Skin epidermis (tissue), 12 donors: ENCODE measurements at regions not wholly inside any gene's neighbourhood (a gene's known extent, or its start where the extent isn't known, plus 50 kb on each side); places are given as distances from the start of the nearest gene placed in this dataset.

Experiments
- H3K27ac ChIP-seq, 21 experiments: fragments of 200-600 bp; sonication (generic) in 11 of 21; one replicate each; pipeline ENCODE4 v1.5.0; 2020; ENCODE audit warnings: mild to moderate bottlenecking in 3 of 21, inconsistent platforms in 2 of 21, moderate library complexity in 2 of 21
- H3K4me3 ChIP-seq, 7 experiments: fragments of 200-600 bp; sonication (generic) in 2 of 7; one replicate each; pipeline ENCODE4 v1.5.0; 2020; ENCODE audit warnings: inconsistent platforms in 2 of 7, mild to moderate bottlenecking in 2 of 7, moderate library complexity in 1 of 7

DNA sequence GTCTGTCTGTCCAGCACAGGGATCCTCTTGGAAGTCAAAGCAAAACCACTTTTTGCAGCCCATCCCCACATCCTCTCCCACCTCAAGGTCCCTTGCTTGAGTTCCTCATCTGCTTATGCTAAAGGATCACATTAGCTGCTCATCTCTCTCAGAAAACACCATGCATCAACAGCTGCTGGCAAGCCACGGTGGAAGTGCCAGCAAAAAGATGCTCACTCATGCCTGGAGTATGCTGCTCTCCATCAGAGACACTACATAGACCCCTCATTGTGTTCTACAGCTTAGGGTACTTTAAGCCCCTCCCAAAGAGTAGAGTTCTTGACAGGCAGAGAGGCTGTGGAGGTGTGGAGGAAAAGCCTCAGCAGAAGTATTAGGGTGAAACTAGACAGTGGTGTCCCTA lies 94.6 kb upstream of the COL8A1 start:
- H3K27ac ChIP-seq: no peak overlapping the region
- H3K4me3 ChIP-seq: no peak overlapping the region

DNA sequence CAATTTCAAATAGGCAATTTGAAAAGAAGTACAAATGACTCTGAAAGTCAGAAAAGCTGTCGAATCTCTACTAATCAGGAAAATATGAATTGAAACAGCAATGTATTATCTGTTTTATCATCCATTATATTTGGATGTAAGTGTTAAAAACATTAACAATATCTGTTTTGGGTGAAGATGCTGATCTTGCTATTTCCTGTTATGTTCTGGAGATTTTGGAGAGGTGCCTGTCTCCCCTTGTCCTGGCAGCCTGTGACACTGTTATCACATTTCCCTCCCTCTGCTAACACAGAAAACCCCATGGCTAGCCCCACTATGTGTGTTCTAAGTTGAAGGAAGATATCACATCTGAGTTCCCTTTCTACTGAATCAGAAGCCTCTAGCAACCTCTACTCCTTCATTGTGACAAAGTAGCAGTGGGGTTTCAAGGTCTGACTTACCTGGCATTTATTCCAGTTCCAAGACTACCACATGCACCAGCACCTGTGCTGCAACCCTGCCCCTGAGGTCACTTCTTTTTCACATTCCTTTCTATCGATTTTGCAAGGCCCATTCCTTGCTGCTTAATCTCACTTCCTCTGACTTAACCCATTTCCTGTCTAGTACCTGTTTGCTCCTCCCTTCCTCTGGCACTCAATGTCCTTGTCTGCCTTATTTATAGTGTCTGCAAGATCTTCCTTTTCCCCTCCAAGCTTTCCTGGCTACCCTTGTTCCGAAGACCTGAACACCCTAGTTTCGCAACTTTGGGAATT lies 95.5 kb upstream of the COL8A1 start:
- no peak overlapping the region for H3K27ac ChIP-seq
- H3K4me3 ChIP-seq: no peak overlapping the region

DNA sequence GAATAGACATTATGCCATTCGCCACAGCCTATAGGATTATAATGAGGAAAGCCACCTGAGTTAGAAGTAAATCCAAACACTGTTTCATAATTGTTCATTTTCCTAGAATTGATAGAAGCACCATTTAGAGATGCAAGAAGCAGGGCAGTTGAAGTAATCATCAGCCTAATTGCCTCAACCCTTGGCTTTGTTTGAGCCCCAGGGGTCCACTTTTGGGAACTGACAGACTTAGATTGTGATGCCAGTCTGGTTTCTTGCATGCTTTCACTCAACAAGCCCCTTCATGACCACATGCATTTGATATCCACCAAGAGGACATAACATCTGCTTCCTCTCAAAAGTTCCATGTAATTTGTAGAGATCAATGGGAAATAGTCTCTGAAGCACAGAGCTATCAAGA lies 97.2 kb upstream of the COL8A1 start:
- no peak overlapping the region for H3K4me3 ChIP-seq
- H3K27ac ChIP-seq: no peak overlapping the region

DNA sequence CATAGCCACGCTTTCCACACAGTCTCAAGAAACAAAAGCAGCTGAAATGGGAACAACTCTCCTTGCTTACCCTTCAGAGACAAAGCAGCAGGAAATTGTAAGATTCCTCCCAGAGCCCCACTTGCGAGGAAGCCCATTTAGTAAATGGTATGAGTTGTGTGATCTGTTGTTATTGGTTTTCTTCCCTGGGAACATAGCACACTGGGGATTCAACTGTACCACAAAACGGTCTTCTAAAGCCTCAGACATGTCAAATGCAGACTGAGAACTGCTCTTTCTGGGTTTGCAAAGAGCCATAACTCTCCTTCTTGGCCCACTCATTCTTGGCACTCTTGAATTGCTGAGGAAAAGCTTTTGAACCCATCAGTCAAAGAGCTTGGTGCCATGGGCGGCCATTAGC lies 101.0 kb upstream of the COL8A1 start:
- Histone ChIP-seq H3K27ac (no peak overlapping the region), H3K4me3 (no peak overlapping the region)

DNA sequence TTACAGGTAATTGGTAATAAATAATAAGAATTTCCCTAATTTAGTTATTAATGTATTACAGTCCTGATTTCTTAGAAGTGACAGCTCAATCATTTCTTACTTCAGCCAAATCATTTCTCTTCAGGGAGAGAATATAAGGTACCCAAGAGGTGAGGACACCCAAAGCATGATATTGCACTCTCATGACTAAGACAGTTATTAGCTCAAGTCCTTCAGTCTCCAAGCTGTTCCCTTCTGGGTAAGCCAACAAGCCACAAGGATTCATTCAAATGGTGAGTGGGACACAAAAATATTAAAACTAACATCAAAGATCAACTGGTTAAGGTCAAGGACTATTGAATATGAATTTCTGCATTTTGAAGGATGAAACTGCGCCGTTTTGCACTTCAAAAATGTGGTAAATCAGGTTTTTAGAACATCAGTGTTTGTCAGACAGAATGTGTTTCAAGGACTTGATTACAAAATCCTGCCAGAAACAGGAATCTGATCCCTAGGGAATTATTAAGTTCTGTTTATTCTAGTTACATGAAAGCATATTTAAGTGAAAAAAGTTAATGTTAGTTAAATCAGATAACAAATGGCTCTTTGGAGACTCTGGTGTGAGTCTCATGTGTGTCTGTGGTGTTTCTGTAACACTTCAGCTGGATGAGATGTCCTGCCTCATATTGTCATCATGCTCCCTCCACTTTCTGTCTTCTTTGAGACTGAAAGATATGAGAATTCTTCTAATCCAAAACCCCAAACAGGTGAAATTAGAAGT lies 101.7 kb upstream of the COL8A1 start:
- Histone ChIP-seq H3K27ac (no peak overlapping the region), H3K4me3 (no peak overlapping the region)

DNA sequence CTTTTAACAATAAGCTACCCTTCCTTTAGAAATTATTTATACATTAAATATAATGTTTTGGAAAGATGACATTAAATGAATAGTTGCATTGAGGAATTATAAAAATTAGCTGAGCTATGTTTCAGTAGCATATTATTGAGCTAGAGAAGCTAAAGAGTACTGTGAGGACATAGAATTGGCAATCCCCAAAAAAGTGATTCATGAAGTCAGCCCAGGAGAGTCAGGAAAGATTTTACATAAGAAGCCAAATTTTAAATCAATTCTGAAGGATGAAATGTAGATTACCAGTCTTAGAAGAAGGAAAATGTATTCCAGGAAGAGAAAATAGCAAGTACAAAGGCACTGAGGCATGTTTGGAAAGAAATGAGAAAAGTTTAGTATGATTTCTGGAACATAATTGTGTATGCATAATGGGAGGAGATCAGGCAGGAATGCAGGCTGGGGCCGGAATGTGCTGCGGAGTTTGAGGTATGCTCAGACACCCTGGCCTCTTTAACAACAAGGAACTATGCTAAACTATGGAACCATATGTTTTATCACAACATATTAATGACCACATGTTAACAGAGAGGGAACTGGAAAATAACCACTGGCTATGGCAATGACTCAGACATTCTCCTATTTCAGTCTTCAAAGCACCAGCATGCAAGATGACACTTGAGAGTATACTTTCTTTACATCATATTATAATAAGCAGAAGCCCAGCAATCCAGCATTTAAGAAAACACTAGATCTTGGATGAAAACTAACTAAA lies 103.3 kb upstream of the COL8A1 start:
- Histone ChIP-seq H3K27ac (no peak overlapping the region), H3K4me3 (no peak overlapping the region)

DNA sequence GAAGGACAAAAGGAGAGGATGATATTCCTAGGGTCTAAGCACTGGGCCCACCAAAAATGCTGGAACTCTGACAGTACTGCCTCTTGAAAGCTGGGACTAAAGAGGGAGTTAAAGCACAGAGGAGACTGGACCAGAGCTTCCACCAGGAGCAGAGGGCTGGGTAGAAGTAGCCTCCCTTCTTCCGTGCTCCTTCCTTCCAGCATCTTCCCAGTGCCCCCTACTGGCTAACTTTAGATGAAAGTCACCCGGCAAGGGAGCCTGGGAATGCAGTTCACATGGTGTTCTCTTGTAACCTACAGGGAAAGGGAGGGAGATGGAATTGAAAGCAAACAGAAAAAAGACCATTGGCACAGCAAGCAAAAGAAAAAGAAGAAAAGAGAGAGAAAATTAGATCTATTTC lies 106.1 kb upstream of the COL8A1 start:
- H3K27ac ChIP-seq: no peak overlapping the region
- H3K4me3 ChIP-seq: no peak overlapping the region

DNA sequence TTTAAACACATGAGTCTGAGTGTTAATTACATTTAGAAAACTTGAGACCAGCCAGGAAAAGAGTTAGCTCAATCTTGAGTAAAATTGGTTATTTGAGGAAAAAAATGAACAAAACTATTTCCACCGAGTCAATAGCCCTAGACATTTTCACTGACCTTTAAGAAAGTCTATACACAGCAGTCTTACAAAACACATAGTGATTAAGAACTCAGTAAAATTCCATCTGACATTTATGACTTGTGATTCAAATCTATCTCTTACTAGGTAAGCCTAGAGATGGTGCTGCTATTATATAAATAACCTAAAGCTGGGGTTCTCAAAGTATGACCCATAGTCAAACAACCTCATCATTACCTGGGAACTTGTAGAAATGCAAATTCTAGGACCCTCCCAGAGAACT lies 109.1 kb upstream of the COL8A1 start:
- H3K4me3 ChIP-seq: no peak overlapping the region
- H3K27ac ChIP-seq: no peak overlapping the region

DNA sequence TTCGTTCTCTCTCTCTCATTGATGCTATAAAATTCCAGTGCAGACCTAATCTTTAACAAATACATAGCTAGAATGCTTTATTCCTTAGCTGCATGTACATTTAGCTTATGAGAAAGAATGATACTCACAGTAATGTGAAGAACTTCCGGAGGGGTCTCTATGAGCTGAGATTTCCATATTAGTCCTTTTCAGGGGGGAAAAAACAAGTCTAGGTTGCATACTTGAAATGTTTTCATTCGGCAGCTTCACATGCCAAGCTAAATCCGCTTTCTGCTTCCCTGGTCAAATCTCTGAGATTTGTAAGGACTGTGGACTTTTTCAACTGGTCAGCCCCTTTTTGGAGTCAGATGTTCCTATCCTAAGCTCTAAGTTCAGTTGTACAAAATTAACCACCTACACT lies 111.5 kb upstream of the COL8A1 start:
- no peak overlapping the region for H3K4me3 ChIP-seq
- no peak overlapping the region for H3K27ac ChIP-seq

DNA sequence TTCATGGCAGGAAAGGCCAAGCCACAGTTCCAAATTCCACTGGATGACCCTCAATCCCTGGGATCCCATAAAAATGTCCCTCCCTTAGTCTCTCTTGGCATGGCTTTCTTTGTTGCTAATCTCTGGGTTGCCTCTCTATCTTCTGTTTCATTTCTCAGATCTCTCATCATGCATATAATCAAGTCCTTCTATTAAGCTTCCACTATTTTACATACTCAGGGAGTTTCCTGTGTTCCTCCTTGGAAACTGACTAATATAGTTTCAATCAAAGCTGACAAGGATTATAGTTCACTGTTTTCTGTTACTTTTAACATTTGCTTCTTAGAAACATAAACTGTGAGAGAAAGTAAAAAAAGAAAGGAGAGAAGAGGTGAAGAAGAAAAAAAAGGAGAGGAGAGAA lies 113.8 kb upstream of the COL8A1 start:
- Histone ChIP-seq H3K27ac (no peak overlapping the region), H3K4me3 (no peak overlapping the region)

DNA sequence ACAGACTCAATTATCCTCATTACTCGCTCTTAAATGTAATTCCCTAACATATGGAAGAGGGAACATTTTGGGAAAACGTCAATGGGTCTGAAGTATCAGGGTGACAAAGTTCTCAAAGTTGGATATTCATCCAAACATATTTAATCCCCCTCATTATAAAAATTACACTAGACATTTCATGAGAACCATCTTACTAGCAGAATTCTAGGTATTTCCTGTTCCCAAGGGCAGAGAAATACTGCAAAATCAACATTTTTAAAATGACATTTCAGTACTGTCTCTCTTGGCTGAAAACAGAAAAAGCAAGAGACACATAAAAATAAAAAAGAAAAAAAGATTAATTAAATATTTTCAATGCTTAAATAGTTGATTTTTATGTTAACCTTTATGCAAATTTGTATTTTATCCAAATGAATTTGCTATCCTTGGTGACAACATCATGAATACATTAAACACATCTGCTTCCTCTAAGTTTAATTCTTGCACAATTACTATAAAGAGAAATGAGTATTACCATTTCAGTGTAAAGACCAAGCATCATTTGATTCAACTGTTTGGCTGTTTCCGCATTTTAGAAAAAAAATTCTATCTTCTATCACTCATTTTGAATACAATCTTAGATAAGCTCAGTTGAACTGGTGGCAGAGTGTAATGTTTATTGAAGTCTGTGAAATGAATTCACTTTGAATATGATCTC lies 114.8 kb upstream of the COL8A1 start:
- H3K27ac ChIP-seq: no peak overlapping the region
- H3K4me3 ChIP-seq: no peak overlapping the region

DNA sequence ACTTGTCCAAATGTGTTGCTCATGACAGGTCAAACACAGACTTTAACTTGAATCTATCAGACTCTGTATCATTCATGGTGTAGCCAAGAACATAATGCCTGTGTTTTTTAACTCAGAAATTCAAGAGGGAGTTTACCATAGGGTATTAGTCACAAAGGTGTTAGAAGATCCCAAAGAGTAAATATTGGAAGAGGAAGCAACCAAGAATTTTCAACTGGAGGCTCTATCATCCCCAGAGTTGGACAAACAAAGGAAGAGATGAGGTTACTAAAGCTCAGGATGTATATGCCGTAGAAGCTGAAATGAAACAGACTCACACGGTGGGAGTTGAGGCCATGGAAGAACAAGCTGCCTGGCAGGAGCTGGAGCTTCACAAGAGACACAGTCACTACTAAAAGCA lies 116.2 kb upstream of the COL8A1 start:
- Histone ChIP-seq H3K27ac (no peak overlapping the region), H3K4me3 (no peak overlapping the region)

DNA sequence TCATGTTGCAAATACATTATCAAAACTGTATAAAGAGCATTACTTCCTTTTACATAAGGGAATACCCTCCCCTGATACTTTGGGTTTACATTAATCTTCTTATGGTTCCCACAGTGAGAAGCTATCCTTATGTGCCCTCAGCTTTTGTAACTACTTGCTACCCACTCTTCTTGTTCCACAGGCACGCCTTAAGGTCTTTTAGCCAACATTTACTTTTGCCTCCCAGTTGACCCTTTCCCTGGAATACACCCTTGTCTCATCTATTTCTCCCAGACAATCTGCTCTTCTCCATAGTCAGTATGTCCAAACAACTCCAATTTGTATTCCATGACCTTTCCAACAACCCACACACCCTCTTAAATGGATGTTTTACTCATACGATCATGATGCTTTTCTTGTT lies 116.8 kb upstream of the COL8A1 start:
- Histone ChIP-seq H3K4me3 (no peak overlapping the region), H3K27ac (no peak overlapping the region)

DNA sequence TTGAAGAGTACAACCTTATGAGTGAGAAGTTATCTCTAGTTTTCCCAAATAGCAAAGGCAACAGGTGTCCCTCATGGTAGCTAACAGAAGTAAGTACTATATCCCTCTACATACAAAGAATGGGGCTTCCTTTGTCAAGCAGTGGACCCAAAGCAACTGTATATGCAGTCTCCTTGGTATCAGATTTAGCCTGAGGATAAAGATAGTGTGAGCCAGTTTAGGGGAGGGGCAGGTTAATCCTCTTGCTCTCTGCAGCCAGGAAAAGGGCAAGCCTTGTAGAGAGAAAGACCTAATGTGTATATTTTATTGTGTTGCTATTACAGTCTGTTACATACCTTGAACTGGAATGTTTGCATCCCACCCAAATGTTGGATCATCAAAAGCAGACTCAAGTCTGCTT lies 117.9 kb upstream of the COL8A1 start:
- no peak overlapping the region for H3K27ac ChIP-seq
- no peak overlapping the region for H3K4me3 ChIP-seq

DNA sequence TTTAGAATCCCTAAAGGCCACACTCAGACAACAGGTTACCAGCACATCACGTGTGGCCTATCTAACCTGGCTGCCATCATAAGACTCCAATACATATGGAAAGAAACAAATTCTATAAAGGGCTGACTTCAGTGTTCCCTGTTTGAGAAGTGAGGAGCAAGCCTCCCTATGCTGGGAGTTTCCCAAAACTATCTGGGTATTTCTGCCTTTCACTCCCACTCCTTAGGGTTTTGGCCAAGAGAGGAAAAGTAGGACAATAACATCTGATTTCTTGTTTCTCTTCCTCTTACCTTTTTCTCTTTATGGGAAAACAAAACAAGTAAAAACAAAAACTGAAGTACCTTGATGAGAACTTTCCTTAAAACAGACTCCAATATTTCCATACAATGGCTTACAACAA lies 121.5 kb upstream of the COL8A1 start:
- no peak overlapping the region for H3K4me3 ChIP-seq
- H3K27ac ChIP-seq: no peak overlapping the region

DNA sequence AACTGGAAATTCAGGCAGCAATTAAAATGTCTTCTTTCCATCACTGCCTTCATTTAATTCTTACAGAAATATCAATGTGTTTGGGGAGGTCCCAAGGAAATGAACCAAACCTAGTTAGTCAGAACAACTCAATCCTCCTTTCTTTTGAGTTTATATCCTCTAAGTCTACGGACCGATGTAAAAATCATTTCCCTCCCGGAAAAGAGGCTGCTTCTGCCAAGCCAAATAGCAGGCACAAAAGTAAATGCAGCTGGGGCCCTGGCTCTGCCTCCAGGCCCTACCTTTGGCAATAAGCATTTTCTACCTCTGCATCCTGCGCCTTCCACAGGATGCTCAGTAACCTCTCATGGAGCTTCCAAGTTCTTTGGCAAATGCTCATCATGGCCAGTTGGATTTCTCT lies 122.5 kb upstream of the COL8A1 start:
- Histone ChIP-seq H3K27ac (no peak overlapping the region), H3K4me3 (no peak overlapping the region)

DNA sequence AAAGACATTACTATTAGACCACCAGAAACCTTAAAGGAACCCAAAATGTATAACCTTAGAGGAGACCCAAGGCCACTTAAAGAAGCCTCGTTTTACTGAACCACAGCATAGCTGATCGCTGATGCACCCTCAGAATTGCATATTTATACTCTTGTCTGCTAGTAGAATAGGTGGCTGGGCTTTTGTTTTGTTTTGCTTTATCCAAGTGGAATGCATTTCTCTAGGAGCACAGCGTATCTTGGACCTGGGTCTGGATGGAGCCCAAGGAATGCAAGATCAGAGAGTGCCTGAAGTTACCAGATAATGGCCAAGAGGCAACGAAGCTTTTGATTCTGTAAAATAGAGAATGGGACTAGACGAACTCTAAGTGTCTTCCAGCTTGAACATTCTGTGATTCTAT lies 129.2 kb upstream of the COL8A1 start:
- no peak overlapping the region for H3K27ac ChIP-seq
- H3K4me3 ChIP-seq: no peak overlapping the region

DNA sequence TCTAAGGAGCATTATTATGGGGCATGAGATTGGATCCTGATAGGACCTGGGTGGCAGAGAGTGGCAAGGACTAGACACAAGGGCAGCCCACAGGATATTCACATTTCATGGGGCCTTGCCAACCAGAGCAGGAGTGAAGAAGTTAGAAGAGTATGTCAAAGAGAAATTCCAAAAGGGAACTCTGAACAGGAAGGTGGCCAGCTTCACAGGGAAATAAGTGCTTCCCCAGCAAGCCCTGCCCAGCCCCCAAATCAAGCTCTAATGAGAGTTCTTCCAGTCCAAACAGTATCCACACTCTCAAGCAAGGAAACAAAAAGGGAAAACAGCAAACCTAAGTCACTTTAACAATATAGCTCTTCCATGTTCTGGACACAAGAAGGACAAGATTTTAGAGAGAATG lies 130.2 kb upstream of the COL8A1 start:
- Histone ChIP-seq H3K4me3 (no peak overlapping the region), H3K27ac (no peak overlapping the region)

DNA sequence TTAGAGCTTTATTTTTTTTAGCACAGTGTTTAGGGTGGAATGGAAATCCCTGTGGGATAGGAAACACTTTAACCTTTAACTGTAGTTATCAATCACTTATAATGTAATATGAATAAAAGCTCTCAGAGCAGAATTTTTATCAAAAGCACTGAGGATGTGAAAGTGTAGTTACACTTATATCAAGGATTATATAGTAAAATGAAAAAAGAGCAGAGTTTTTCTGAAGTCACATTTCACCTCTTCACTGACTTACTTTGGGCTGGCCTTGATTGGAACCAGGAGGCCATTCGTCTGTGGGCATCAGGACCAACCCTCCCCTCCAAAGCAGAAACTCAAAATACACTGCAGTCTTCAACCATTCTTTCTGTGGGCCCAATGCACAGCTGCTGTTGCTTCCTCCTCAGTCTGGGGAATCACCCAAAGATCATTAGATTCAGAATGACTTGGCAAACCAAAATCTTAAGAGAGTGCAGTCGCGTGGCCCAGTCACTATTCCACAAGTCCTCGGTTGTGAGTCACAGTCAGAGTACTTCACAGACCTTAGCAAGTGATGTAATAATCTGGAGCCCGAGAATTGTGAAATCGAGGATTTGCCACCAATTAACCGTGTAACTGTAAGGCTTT lies 132.6 kb upstream of the COL8A1 start:
- H3K4me3 ChIP-seq: no peak overlapping the region
- H3K27ac ChIP-seq: peak overlapping the region in 2 of 21 experiments; percentile 38 to 68

DNA sequence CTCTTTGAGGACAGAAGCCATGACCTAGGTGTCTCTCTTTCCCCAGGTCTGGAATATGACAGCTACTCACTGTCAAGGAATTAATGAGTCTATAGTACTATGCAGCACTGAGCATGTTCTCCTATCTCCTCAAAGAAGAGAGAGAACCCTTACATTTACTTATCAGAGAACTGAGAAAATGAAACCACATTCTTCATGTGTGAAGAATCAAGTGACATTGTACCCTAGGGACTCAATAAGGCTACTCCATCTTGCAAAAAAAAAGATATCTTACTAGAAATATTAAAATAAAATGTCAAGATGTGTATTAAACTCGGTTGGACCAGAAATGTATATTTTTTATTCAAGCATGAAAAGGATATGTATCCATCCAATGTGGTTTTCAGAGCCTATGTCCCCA lies 133.2 kb upstream of the COL8A1 start:
- peak overlapping the region in 1 of 21 experiments; percentile 38 for H3K27ac ChIP-seq
- no peak overlapping the region for H3K4me3 ChIP-seq
